ENCODE measurements at regions not wholly inside any gene's neighbourhood (a gene's known extent, or its start where the extent isn't known, plus 50 kb on each side); places are given as distances from the start of the nearest gene placed in this dataset.

DNA sequence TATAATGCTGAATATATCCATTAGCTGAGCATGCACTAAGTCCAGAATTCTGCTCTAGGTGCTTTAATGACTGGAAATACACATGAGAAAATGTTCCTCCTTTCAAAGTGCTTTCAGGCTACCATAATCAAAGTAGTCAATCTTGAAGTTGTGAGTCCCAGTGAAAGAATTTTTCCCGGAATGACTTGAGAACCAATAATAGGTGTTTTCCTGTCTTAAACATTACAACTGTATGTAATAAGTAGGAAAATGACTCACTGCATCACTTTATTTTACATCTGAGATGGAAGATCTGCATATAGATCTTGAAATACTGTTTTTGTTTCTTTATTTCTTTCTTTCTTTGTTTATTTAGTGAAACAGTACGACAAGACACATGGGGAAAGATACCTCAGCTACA is 437.4 kb upstream of the JAG1 start:
- Histone ChIP-seq H4K20me1 (ENCODE audit: insufficient read depth) (no peaks in the 10 kb centered on the region), H3K79me2 (ENCODE audit: insufficient read depth, low read depth) (no peaks in the 10 kb centered on the region), H2AFZ (ENCODE audit: low read depth) (no peak overlapping the region), H3K36me3 (ENCODE audit: insufficient read depth) (no peaks in the 10 kb centered on the region), H3K27ac (peak overlapping the region; percentile 68; the same call in 1 of the 2 replicates), H3K9ac (no peak overlapping the region), H3K27me3 (ENCODE audit: insufficient read depth, low read depth) (no peaks in the 10 kb centered on the region), H3K4me2 (peak overlapping the region; percentile 66; the same call in 1 of the 2 replicates), H3K4me1 (ENCODE audit: low read depth, poor library complexity, severe bottlenecking) (peaks cover 32% of the 10 kb centered on the region), H3K4me3 (IDR thresholded peaks at IDR 0.05; ENCODE audit: insufficient read depth, low read depth, low read length) (no peak overlapping the region)
- TF ChIP-seq, protein P1, sequence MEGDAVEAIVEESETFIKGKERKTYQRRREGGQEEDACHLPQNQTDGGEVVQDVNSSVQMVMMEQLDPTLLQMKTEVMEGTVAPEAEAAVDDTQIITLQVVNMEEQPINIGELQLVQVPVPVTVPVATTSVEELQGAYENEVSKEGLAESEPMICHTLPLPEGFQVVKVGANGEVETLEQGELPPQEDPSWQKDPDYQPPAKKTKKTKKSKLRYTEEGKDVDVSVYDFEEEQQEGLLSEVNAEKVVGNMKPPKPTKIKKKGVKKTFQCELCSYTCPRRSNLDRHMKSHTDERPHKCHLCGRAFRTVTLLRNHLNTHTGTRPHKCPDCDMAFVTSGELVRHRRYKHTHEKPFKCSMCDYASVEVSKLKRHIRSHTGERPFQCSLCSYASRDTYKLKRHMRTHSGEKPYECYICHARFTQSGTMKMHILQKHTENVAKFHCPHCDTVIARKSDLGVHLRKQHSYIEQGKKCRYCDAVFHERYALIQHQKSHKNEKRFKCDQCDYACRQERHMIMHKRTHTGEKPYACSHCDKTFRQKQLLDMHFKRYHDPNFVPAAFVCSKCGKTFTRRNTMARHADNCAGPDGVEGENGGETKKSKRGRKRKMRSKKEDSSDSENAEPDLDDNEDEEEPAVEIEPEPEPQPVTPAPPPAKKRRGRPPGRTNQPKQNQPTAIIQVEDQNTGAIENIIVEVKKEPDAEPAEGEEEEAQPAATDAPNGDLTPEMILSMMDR (conservative IDR thresholded peaks at IDR 0.05; ENCODE audit: low read depth, low read length) = no peak

DNA sequence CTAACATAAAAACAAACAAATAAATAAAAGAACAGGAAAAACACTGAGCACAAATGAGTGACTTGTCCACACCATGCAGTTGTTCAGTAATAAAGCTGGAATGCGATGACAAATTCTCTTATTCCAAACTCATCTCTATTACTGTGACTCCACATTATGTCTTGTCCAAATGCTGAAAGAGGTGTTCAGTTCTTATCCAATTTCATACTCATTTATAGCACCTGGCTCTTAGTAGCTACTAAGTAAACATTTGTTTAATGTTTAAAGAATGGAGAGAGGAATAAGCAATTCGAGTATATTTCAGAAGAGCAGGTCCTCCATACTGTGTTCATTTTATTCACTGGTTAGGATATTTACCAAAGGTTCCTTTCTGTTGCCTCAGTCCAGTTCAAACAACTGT is 439.0 kb upstream of the JAG1 start:
- Histone ChIP-seq H3K27me3 (ENCODE audit: insufficient read depth, low read depth) (no peaks in the 10 kb centered on the region), H3K9ac (no peak overlapping the region), H3K36me3 (ENCODE audit: insufficient read depth) (no peaks in the 10 kb centered on the region), H3K4me1 (ENCODE audit: low read depth, poor library complexity, severe bottlenecking) (peaks cover 32% of the 10 kb centered on the region), H3K4me3 (IDR thresholded peaks at IDR 0.05; ENCODE audit: insufficient read depth, low read depth, low read length) (no peak overlapping the region), H4K20me1 (ENCODE audit: insufficient read depth) (no peaks in the 10 kb centered on the region), H3K4me2 (no peak overlapping the region), H3K27ac (no peak overlapping the region), H3K79me2 (ENCODE audit: insufficient read depth, low read depth) (no peaks in the 10 kb centered on the region), H2AFZ (ENCODE audit: low read depth) (no peak overlapping the region)
- TF ChIP-seq, protein P1 (conservative IDR thresholded peaks at IDR 0.05; ENCODE audit: low read depth, low read length) = no peak

DNA sequence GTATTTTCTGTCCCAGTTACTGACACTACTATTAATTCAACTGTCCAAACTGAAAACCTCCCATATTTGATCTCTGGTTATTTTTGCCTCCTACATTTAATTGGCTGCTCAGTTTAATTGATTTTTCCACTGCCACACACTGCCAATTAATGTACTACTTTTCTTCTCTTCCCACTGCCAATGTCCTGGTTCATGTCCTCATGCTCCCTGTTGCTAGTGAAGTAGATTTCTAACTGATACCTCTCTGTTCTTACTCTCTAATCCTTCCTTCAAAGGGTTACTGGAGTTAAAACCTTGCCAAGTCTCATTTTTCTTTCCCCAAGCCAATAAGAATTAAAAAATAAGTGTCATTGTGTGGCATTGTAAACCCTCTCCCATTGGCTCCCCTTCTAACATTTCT is 440.6 kb upstream of the JAG1 start:
- no peak overlapping the region for H3K27ac ChIP-seq
- H3K4me1 ChIP-seq (ENCODE audit: low read depth, poor library complexity, severe bottlenecking) = peaks cover 24% of the 10 kb centered on the region
- H2AFZ ChIP-seq (ENCODE audit: low read depth) = no peak overlapping the region
- H3K9ac ChIP-seq = no peak overlapping the region
- no peaks in the 10 kb centered on the region for H4K20me1 ChIP-seq (ENCODE audit: insufficient read depth)
- no peaks in the 10 kb centered on the region for H3K27me3 ChIP-seq (ENCODE audit: insufficient read depth, low read depth)
- H3K79me2 ChIP-seq (ENCODE audit: insufficient read depth, low read depth) = no peaks in the 10 kb centered on the region
- TF ChIP-seq, protein P1 (conservative IDR thresholded peaks at IDR 0.05; ENCODE audit: low read depth, low read length) = no peak
- H3K4me3 ChIP-seq (IDR thresholded peaks at IDR 0.05; ENCODE audit: insufficient read depth, low read depth, low read length) = no peak overlapping the region
- H3K4me2 ChIP-seq = no peak overlapping the region
- H3K36me3 ChIP-seq (ENCODE audit: insufficient read depth) = no peaks in the 10 kb centered on the region

DNA sequence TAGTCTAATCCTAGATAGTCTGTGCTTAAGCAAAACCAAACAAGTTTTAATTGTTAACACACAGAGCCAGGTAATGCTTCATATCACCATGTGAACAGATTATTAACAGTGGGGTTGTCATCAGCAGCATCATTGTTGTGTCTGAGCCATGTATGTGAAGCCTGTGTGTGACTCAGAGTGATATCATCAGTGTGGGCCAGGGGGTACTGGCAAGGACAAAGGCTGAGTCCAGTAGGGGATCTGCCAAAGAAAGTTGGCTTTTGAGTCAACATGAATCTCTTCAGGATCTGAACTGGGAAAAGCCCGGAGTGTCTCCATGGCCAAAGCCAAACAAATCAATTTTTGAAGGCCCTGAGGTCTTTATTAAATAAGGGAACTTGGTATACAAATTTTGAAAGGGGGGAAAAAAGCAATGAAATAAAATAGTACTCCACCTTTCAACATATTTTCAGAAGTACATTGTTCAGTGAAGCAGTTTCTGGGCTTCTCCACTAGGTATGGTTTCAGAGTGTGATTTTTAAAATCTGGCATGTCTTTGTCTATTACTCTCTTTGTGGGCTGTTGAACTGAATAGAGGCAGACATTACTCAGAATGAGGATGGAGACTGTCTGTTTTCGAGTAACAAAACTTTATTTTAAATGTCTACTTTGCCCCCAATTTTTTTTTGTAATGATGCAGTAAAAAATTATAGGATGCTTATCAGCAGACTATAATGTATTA is 444.2 kb upstream of the JAG1 start:
- no peak overlapping the region for H3K4me2 ChIP-seq
- no peaks in the 10 kb centered on the region for H3K4me1 ChIP-seq (ENCODE audit: low read depth, poor library complexity, severe bottlenecking)
- H3K27ac ChIP-seq = no peak overlapping the region
- no peaks in the 10 kb centered on the region for H3K79me2 ChIP-seq (ENCODE audit: insufficient read depth, low read depth)
- H3K27me3 ChIP-seq (ENCODE audit: insufficient read depth, low read depth) = no peaks in the 10 kb centered on the region
- H3K9ac ChIP-seq = no peak overlapping the region
- no peak overlapping the region for H2AFZ ChIP-seq (ENCODE audit: low read depth)
- no peak overlapping the region for H3K4me3 ChIP-seq (IDR thresholded peaks at IDR 0.05; ENCODE audit: insufficient read depth, low read depth, low read length)
- TF ChIP-seq, protein P1 (conservative IDR thresholded peaks at IDR 0.05; ENCODE audit: low read depth, low read length) = no peak
- H3K36me3 ChIP-seq (ENCODE audit: insufficient read depth) = no peaks in the 10 kb centered on the region
- H4K20me1 ChIP-seq (ENCODE audit: insufficient read depth) = no peaks in the 10 kb centered on the region

All from KMS-11 (cell line).